HG03469 (cell line): ENCODE measurements at regions not wholly inside any gene's neighbourhood (a gene's known extent, or its start where the extent isn't known, plus 50 kb on each side); places are given as distances from the start of the nearest gene placed in this dataset.

Experiments
- ATAC-seq: cut with Tn5 transposase; IDR thresholded peaks from one replicate; pipeline ENCODE4 v1.9.1; 2021; ENCODE audit warnings: mild to moderate bottlenecking, moderate library complexity, moderate number of reproducible peaks; ENCODE audit not compliant: unreplicated experiment

- ATAC-seq = peak; percentile 97
Measured at GRCh38 chr10:111338805-111339204, 262.0 kb downstream of the ADRA2A start.

DNA sequence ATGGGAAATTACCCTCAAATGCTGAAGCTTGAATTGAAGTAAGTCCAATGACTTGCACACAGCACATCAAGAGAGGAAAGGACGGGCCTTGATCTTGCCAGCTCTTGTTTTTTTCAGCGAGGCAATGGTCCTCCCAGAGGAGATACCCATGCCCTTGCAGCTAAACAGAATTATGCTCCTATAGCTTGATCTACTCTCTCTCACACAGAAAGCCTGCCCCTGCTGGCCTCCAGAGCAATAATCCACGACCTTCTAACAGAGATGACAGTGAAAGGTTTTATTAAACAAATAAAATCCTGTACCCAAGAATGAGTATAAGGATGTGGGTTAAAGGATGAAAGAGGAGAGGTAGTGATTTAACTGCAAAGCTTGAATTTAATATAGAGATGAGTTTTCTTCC, 268.0 kb downstream of the ADRA2A start:
- peak; percentile 48 for ATAC-seq

GRCh38 chr10:111347386-111348013, 270.7 kb downstream of the ADRA2A start:
- no peak for ATAC-seq

DNA sequence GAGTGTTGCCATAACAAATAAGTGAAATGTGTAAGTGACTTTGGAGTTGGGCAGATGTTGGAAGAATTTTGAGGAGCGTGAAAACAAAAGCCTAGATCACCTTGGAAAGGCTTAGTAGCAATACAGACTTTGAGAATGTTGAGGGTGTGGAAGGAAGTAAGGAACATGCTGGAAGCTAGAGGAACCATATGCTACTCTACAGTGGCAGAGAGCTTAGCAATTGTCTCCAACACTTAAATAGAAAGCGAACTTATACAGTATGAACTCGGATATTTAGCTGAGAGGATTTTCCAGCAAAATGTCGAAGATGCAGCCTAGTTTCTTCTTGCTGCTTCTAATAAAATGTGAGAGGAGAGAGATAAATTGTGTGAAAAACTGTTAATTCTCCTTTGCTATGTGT, 271.2 kb downstream of the ADRA2A start:
- ATAC-seq = no peak

DNA sequence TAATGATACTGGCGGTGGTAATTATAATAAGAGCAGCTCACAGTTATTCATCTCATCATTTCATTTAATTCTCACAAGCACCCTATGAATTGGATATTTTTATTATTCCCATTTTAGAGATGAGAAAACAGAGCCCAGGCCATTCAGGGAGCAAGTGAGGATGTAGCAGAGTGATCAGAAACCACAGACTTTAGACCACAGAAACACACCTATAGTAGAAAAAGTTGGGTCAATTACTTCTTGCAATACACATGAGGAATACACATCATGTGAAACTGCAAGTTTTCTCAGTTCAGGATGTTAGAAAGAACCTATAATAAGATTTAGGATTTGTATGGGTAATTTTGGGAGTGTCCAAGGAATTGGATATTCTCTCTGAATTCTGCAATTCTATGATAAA, 278.0 kb downstream of the ADRA2A start:
- ATAC-seq = no peak

- no peak for ATAC-seq
Measured at GRCh38 chr10:111356571-111356970, 279.7 kb downstream of the ADRA2A start.

- no peak for ATAC-seq
Measured at GRCh38 chr10:111357859-111358258, 281.0 kb downstream of the ADRA2A start.

DNA sequence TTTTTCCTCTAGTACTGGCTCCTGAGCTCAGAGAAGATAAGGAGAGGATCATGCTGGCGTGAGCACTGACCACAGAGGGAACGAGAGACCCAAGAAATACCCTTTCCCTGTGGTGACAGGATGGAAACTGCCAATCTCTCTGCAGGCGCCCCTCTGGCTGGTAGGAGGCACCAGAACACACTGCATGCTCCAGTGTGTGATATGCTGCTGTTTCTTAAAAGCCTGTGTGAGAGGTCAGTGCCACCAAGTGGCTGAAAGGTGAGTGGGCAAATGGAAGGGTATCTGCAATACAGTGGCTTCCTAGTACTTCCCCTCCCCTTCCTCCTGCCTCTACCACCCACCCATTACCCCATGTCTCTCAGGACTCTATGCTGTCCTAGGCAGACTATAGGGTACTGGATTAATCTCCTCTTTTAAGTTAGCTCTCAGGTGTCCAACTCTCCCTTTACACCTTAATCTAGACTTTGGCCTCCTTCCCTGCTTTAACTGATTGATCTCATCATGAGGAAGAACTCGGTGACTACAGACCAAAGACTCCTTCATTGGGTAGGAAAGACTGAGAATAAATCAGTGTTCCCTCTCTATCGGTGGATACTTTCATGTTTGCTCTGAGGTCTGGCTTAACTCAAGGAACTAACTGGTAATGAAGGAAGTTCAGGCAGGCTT, 283.6 kb downstream of the ADRA2A start:
- ATAC-seq = peak; percentile 95

DNA sequence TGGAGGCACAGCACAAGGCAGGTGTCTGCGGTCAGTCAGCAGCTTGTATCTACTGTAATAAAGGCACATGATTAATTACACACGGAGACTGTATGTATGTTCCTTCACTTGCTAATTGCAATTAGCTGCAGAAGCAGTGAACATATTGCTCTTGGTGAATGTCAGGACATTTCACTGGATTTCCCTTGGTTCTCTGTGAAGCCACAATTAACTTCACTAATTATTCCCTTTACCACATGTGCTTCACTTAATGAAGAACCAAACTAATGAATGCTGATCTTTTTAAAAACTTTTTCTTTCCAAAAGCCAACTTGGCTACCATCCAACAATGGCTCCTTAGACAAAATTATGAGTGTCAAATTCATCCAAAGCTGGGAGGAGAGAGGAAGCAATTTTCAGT, 290.7 kb downstream of the ADRA2A start:
- no peak for ATAC-seq

- no peak for ATAC-seq
Measured at GRCh38 chr10:111370101-111370500, 293.3 kb downstream of the ADRA2A start.

DNA sequence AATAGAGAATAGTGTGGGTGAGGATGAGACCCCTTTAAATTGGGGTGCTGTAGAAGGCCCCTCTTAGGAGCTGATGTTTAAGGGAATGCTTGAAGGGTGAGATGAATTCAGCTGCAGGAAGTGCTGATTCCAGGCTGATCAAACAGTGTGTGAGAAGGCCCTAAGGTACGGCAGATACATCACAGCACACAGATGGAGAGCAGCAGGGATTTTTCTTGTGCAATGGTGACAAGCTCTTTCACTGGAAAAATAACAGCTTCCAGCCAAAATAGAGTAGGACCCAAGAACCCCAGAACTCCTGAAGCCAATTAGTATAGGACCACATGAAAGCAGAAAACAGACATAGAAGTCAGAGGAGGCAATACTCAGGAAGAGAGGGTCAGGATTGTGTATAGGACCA, 296.9 kb downstream of the ADRA2A start:
- ATAC-seq = no peak

- ATAC-seq = no peak
Measured at GRCh38 chr10:111379534-111380187, 302.8 kb downstream of the ADRA2A start.

GRCh38 chr10:111384556-111384955, 307.7 kb downstream of the ADRA2A start:
- no peak for ATAC-seq

GRCh38 chr10:111390813-111391563, 314.2 kb downstream of the ADRA2A start:
- ATAC-seq = no peak

DNA sequence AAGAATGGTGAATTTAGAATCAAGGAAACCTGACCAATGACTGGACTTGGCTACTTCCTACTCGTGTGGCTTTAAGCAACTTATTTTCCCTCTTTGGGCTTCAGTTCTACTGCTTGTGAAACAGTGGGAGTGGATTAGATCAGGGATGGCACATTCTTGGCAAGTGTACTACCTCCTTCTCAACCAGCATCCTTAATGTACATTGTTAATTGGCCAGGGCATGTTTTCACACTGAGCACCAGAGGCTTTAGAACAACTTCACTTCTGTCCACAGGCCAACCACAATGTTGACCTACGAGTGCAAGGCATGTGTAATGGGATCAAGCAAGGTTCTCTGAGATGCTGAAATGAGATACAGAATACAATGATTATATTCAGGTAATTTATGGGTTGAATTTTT, 315.3 kb downstream of the ADRA2A start:
- no peak for ATAC-seq

DNA sequence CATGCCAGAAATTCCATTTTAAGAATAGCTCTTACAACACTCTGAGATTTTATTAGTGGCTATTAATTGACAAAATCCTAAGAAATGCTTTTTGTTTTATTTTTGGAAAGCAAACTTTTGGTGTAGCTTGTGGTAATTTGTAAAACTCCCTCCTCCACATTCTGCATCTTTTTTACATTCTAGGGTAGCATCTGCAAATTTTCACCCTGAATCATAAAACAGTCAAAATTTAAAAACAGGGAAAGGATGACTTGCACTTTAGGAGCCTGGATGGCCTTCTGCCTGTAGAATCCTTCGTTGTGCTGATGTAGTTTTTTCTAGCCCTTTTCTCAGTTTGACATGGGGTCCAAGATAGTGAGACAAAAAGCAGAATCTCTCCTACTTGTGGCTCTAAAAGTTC, 316.1 kb downstream of the ADRA2A start:
- no peak for ATAC-seq

- ATAC-seq = no peak
Measured at GRCh38 chr10:111410740-111411139, 333.9 kb downstream of the ADRA2A start.

- no peak for ATAC-seq
Measured at GRCh38 chr10:111425459-111425858, 348.6 kb downstream of the ADRA2A start.

- ATAC-seq = no peak
Measured at GRCh38 chr10:111429288-111430028, 352.6 kb downstream of the ADRA2A start.

DNA sequence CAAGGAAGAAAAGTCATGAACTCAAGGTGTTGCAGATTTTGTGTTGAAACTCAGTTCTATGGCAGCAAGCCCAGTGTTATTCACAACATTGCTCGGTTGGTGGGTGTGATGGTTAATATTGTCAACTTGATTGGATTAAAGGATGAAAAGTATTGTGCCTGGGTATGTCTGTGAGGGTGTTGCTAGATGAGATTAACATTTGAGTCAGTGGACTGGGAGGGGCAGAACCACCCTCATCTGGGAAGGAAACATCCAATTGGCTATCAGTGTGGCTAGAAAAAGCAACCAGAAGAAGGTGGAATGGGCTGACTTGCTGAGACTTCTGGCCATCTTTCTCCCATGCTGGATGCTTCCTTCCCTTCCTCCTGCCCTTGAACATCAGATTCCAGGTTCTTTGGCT, 353.2 kb downstream of the ADRA2A start:
- ATAC-seq = no peak

GRCh38 chr10:111432588-111432987, 355.8 kb downstream of the ADRA2A start:
- no peak for ATAC-seq
